ENCODE measurements at regions not wholly inside any gene's neighbourhood (a gene's known extent, or its start where the extent isn't known, plus 50 kb on each side); places are given as distances from the start of the nearest gene placed in this dataset.
"Not testable (repeated sequence)": the region's sequence is repeated elsewhere in the genome, so short reads cannot be mapped to it uniquely, and the experiment has no call there.

DNA sequence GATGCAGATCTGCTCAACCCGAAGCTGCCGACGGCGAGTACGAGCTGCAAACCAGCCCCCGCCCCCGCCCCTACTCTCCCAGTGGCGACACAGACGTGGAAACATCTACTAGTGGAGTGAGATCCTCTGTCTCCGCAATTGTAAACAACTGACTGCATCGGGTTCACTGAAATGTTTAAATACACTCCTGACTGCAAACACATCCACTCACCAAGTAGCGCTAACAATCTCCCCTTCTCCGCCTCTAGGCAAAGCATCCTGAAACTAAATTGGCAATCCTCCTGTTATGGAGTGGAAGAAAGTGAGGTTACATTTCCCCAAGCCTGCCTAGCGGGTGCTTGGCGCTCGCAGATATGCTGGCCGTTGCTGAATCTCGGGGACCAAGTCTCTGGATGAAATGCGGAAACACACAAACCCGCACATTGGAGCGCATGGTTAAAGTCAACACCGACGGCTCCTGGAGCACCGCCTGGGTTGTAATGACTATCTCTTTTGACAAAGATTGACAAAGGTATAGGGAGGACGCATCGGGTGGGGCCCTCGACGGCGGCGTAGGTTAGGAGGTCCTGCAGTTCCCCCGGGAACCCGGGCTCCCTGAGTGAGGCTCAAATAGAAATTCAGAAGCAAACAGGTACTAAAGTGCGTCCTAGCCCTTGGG, 117.0 kb upstream of the TEX13C start:
- peak; percentile 74 for DNase-seq

DNA sequence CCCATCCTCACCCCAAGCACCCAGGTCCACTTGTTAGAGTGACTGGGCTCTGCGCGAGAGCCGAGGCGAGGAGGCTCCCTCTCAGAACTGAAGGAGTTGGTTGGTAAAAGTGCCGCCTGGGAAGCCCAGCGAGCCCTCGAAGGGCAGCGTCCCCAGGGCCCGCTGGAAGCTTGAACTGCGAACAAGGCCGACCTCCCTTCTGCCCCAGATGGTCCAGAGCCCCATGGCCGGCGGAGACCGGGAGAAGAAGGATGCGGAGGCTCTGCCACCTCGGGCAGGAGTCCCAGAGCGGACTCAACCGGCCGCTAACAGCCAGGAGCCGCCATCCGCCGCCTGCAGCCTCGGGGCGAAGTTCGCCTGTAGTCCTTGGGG, 116.3 kb upstream of the TEX13C start:
- DNase-seq = no peak

DNA sequence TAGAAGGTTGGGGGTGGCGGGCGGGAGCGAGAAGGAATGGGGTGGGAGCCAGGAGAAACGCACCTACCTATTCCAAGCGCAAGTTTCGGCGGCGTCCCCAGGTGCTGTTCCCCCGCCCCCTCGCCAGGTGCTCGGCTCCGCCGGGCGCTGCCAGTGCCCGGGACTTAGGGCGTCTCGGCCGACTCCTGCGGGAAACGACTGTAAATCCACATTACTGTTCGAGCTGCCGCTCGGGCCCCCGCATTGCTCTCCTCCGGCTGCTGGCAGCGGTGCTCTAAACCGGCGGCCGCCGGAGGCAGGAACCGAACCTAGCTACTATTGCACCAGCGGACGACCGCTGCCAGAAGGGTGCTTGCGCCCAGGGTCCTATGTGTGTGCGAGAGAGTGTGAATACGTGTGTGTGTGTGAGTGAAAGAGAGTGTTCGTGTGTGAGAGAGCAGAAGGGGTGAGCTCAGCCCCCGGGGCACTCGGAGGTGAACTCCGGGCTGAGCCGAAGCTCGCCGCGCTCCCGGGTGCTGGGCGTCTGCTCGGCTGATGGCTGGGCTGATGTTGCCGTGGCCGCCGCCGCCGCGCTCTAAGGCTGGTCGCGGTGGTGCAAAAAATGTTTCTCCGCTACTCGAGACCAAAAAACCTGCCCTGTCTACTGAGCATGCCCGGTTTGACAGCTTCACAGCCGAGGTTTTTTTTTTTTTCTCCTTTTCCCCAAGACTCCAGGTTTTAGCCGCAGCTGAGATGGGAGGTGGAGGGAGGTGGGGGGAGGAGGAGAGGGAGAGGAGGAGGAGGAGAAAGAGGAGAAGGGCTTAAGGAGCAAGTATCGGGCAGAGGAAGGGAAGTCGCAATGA, 115.7 kb upstream of the TEX13C start:
- peak; percentile 84 for DNase-seq

DNA sequence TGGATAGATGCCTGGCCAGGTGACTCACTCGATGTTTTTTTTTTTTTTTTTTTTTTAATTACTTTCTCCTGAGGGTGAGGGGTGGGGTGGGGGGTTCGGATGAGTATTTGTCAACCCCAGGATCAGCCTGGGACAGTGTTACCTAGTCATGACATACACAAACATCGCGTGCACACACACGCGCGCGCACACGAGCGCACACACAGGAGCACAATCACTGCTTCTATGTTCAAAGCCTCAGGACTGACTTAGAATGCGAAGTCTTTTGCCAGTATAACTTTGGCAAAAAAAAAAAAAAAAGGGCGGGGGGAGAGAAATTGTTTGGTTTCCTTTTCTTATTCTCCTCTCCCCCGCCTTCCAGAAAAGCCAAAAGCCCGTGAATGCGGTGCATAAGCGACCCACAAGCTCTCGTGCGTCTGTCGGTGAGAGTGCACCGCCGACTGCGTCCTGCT, 115.0 kb upstream of the TEX13C start:
- no peak for DNase-seq

DNA sequence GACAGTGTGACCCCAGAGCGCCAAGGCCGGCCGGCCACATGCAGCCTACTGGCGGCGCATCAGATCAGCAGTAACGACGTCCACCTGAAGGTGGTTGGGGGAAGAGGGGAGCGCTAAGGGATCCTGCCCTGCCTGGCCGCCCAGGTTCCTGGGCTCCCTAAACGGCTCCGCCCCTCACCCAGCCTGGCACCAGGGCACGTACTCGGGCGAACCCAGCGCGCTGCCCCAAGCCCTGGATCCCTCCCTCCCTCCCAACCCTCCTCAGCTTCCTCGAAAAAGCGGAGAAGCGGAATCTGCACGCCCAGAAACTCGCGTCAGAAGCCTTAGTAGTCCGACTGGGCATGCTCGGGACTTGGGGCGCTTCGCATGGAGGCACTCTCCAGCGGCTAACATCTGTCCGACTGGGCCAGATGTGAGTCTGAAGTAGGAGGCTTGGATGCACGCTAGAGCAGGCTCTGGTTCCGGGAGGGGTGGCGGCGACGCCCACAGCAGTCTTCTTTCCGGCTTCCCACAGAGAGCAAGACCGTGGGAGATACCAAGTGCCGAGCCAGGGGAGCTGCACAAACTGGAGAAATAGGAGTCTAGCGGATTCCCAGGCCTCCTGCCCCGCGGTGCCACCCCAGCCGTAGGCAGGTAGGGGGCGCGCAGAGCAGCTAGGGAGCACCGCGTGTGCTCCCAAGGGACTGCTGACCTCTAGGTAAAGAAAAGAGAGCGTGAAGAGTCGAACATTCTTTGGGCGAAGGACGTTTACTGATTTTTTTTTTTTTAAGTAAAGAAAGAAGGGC, 114.3 kb upstream of the TEX13C start:
- DNase-seq = peak; percentile 92

DNA sequence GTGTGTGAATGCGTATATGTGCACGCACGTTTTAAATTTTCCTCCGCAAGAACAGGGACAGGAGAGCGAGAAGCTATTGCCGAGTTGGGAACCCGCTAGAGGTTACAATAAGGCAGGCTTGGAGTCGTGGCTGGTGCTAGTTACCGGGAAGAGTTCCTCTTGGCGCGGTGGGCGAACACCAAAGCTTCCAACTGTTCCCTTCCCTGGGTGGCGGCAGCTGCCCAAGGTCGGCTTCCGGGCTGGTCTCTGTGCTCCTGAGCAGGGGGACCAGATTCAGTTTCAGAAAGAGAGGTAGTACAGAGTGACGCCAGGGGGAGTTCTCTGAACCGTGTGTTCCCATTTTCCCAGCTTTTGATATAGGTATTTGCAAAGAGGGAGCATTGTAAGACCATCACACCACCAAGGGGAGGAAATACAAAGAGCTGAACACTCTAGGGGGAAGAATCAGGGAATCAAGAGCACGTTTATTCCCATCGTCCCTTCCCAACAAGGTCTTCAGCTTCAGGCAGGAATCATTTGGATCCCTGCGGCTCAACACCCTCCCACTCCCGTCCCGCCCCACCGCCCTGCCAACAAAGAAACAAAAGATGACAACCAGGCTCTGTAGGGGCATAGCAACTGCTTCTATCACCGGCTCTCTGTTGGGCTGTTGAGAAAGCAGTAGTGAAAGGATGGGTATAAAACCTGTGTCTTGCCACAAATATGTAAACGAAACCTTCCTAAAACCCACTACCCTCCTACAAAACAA, 113.6 kb upstream of the TEX13C start:
- DNase-seq = peak; percentile 85

DNA sequence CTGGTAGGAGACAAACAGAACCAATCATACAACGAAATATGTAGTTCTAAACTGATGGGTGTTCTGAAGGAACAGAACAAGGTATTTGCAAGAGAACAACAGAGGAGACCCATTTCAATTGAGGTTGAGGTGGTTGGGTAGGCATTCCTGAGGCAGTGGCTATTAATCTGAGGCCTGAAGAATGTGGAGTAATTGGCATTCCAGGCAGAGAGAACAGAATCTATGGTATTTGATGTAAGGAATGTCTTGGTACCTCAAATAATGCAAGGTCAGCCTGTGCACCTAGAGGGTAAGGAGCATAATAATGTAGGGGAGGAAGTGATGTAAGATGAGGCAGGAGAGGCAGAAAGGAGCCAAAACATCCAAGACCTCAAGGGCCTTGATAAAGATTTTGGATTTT, 109.5 kb upstream of the TEX13C start:
- no peak for DNase-seq

DNA sequence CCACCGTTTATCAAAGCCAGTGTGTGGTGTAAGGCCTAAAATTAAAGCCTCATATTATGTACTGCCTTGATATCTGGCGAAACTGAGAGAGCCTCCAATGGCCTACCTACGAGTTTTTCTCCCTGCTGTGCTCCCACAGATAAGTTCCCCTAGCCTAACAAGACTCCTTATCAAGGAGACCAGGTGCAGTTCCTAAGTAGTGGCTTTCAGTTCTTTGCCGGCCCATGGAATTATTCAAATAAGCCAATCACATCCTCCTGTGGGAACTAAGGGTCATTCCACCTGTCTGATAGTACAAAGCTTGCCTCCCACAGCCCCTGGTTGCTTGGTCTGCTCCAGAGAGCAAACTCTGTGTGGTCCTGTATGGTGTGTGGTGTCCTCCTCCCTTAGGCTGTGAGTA, 99.8 kb upstream of the TEX13C start:
- no peak for DNase-seq

DNA sequence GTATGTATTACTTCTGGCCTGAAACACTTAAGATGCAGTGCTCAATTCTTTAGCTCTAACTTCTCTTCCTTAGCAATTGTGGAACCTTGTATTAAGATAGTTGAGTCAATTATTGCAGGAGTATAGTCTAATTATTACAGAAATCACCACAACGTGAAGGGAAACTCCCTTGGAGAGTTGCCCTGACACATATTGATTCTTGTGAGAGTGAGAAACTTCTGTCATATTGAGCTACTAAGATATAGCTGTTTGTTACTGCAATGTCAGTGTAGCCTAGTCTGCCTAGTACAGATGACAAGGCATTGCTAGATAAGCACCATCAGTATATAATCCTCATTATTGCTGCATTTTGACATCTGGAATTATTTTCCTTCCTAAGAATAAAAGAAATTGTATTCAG, 82.7 kb upstream of the TEX13C start:
- DNase-seq = no peak

DNA sequence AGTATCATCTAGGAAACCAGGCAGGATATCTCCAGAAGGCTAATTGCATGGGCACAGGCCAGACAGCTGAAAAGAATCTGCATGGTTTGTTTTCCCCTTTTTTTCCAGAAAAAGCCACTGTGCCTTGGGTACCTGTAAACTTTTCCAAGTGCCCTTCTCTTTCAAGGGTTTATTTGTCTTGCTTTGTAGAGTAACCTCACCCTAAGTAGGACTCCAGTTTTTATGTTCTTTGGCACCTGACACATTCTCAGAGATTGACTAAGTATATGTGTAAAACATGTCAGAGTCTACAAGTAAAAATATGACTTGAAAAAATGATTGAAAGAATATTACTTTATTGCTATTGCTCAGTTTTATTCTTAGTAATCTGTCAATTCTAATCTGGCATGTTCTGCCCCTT, 70.7 kb upstream of the TEX13C start:
- no peak for DNase-seq

DNA sequence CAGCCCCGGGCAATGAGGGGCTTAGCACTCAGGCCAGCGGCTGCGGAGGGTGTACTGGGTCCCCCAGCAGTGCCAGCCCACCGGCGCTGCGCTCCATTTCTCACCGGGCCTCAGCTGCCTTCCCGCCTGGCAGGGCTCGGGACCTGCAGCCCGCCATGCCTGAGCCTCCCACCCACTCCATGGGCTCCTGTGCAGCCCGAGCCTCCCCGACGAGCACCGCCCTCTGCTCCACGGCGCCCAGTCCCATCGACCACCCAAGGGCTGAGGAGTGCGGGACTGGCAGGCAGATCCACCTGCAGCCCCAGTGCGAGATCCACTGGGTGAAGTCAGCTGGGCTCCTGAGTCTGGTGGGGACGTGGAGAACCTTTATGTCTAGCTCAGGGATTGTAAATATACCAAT, 63.9 kb upstream of the TEX13C start:
- not testable (repeated sequence) for DNase-seq

DNA sequence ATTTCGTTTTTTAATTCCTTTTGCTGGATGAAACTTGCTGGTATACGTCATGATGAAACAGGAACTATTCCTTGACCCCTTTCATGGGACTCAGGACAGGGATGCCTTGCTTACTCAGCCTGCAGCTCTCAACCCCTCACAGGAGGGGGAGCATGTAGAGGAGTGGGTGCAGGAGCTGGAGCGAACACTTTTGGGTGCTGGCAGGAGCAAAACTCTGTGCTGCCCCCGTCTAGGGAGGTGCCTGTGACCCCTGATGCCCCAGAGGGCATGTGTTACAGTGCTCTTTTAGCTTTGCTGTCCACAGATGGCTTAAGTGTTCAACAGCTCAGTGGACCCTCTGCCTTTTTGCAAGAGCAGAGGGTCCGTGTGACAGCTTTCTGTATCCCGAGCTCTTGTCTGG, 56.8 kb upstream of the TEX13C start:
- no peak for DNase-seq

DNA sequence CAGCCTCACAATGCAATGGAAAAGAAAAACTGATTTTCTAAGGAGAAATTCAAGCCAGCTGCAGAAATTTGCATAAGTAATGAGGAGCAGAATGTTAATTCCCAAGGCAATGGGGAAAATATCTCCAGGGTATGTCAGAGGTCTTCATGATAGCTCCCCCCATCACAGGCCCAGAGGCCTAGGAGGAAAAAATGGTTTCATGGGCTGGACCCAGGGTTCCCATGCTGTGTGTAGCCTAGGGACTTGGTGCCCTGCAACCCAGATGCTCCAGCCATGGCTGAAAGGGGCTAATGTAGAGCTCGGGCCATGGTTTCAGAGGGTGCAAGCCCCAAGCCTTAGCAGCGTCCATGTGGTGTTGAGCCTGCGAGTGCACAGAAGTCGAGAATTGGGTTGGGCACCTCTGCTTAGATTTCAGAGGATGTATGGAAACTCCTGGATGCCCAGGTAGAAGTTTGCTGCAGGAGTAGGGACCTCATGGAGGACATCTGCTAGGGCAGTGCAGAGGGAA, 53.5 kb upstream of the TEX13C start:
- no peak for DNase-seq

All from NCI-H146 (cell line).